Astrocyte (in vitro differentiated cells and primary cell): ENCODE measurements at regions not wholly inside any gene's neighbourhood (a gene's known extent, or its start where the extent isn't known, plus 50 kb on each side); places are given as distances from the start of the nearest gene placed in this dataset.
A peak's percentile ranks its signal among the peaks of the same experiment; 100 is the strongest.

ENCODE experiments used
- DNase-seq: peaks from one replicate; pipeline ENCODE4 v3.0.0-alpha.2; 2010; ENCODE audit warnings: low read depth
- FAIRE-seq: peaks from 2 replicates; lab custom pipeline; 2011; peaks lifted over from hg19 to GRCh38; lab: Jason Lieb, UNC
- H2AFZ ChIP-seq: 2 replicates; pipeline ENCODE4 v1.6.0; 2012; ENCODE audit warnings: low read depth, low read length, inconsistent platforms
- H3K27ac ChIP-seq: 2 replicates; pipeline ENCODE4 v1.5.1; 2011; ENCODE audit warnings: low read depth, low read length, inconsistent platforms
- H3K27me3 ChIP-seq: 2 replicates; pipeline ENCODE4 v1.6.0; 2011; ENCODE audit warnings: low read length, inconsistent platforms; ENCODE audit not compliant: insufficient read depth
- H3K36me3 ChIP-seq: 2 replicates; pipeline ENCODE4 v1.5.1; 2011; ENCODE audit warnings: low read length, inconsistent platforms; ENCODE audit not compliant: insufficient read depth
- H3K4me1 ChIP-seq: 2 replicates; pipeline ENCODE4 v1.5.1; 2011; ENCODE audit warnings: low read length, inconsistent platforms; ENCODE audit not compliant: insufficient read depth
- H3K4me2 ChIP-seq: 2 replicates; pipeline ENCODE4 v1.6.0; 2012; ENCODE audit warnings: low read length, inconsistent platforms
- H3K4me3 ChIP-seq: 2 replicates; pipeline ENCODE4 v1.5.1; 2011; ENCODE audit warnings: low read depth, mild to moderate bottlenecking, low read length, inconsistent platforms; ENCODE audit not compliant: insufficient read depth
- H3K79me2 ChIP-seq: 2 replicates; pipeline ENCODE4 v1.6.0; 2012; ENCODE audit warnings: mild to moderate bottlenecking, low read length, inconsistent platforms; ENCODE audit not compliant: insufficient read depth
- H3K9ac ChIP-seq: 2 replicates; pipeline ENCODE4 v1.6.0; 2012; ENCODE audit warnings: mild to moderate bottlenecking, low read length, inconsistent platforms
- H3K9me3 ChIP-seq: 2 replicates; pipeline ENCODE4 v1.5.1; 2012; ENCODE audit warnings: low read depth, mild to moderate bottlenecking, low read length, inconsistent platforms; ENCODE audit not compliant: insufficient read depth
- H4K20me1 ChIP-seq: 2 replicates; pipeline ENCODE4 v1.6.0; 2012; ENCODE audit warnings: low read length, inconsistent platforms; ENCODE audit not compliant: insufficient read depth
- H3K27ac Mint-ChIP-seq: one replicate; pipeline ENCODE4 v1.8.0; 2021; ENCODE audit warnings: mild to moderate bottlenecking, mixed read lengths; ENCODE audit not compliant: unreplicated experiment
- H3K27me3 Mint-ChIP-seq: one replicate; pipeline ENCODE4 v1.8.0; 2021; ENCODE audit warnings: low read depth, mixed read lengths; ENCODE audit not compliant: unreplicated experiment
- H3K36me3 Mint-ChIP-seq: one replicate; pipeline ENCODE4 v1.8.0; 2021; ENCODE audit warnings: low read depth, mixed read lengths; ENCODE audit not compliant: unreplicated experiment
- H3K4me1 Mint-ChIP-seq: one replicate; pipeline ENCODE4 v1.8.0; 2021; ENCODE audit warnings: low read depth, mixed read lengths; ENCODE audit not compliant: unreplicated experiment
- H3K4me3 Mint-ChIP-seq: one replicate; pipeline ENCODE4 v1.8.0; 2021; ENCODE audit warnings: mild to moderate bottlenecking, moderate library complexity, mixed read lengths; ENCODE audit not compliant: unreplicated experiment
- H3K9me3 Mint-ChIP-seq: one replicate; pipeline ENCODE4 v1.8.0; 2021; ENCODE audit warnings: mild to moderate bottlenecking, mixed read lengths; ENCODE audit not compliant: unreplicated experiment
- EZH2 ChIP-seq: IDR thresholded peaks from 2 replicates; pipeline ENCODE4 v1.6.1; 2012; ENCODE audit warnings: mild to moderate bottlenecking, low read length, inconsistent platforms; ENCODE audit not compliant: insufficient read depth
- TF ChIP-seq, protein P1 (sequence below): IDR thresholded peaks from 2 replicates; pipeline ENCODE4 v1.5.1; 2011; ENCODE audit warnings: low read depth, mild to moderate bottlenecking, inconsistent platforms, low read length, moderate library complexity; ENCODE audit not compliant: insufficient read depth

DNA sequence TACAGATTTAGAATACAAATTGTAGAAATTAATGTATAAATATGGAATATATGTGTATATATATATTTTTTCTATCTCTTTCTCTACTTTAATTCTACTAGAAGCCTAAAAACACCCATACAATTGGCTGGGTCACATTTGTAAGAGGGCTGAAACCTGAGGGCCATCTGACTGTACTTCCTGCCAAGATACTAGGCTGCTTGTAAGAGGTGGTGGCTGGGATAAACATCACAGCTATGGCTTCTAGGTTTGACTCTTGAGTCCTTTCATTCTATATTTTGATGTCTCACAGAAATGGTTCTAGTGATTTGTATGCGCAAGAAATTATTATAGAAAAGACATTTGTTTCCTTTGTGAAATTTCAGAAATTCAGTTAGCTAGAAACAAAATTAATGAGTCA is 1155.2 kb upstream of the B3GALT2 start:
- TF ChIP-seq EZH2 = no peak
- Mint-ChIP-seq H3K27me3 (no peaks in the 10 kb centered on the region), H3K4me1 (peaks cover 6% of the 10 kb centered on the region), H3K36me3 (no peaks in the 10 kb centered on the region), H3K9me3 (no peaks in the 10 kb centered on the region), H3K27ac (no peak overlapping the region), H3K4me3 (no peak overlapping the region)
- peaks cover 4% of the 10 kb centered on the region for H3K4me1 ChIP-seq
- H3K9me3 ChIP-seq = no peaks in the 10 kb centered on the region
- H3K4me3 ChIP-seq = no peak overlapping the region
- H3K79me2 ChIP-seq = no peaks in the 10 kb centered on the region
- H2AFZ ChIP-seq = no peak overlapping the region
- H3K36me3 ChIP-seq = no peaks in the 10 kb centered on the region
- no peak overlapping the region for H3K4me2 ChIP-seq
- H3K27ac ChIP-seq = no peak overlapping the region
- H4K20me1 ChIP-seq = no peaks in the 10 kb centered on the region
- DNase-seq = no peak
- H3K9ac ChIP-seq = no peak overlapping the region
- no peaks in the 10 kb centered on the region for H3K27me3 ChIP-seq
- no peak for FAIRE-seq

- no peak overlapping the region for H2AFZ ChIP-seq
- no peak overlapping the region for H3K27ac ChIP-seq
- no peak overlapping the region for H3K4me2 ChIP-seq
- Mint-ChIP-seq H3K36me3 (no peaks in the 10 kb centered on the region), H3K4me1 (peaks cover 6% of the 10 kb centered on the region), H3K27me3 (no peaks in the 10 kb centered on the region), H3K9me3 (no peaks in the 10 kb centered on the region), H3K4me3 (no peak overlapping the region), H3K27ac (no peak overlapping the region)
- DNase-seq (no peak), FAIRE-seq (no peak)
- H3K36me3 ChIP-seq = no peaks in the 10 kb centered on the region
- no peak overlapping the region for H3K4me3 ChIP-seq
- H3K9ac ChIP-seq = no peak overlapping the region
- no peaks in the 10 kb centered on the region for H3K79me2 ChIP-seq
- no peak for TF ChIP-seq EZH2
- TF ChIP-seq, protein P1, sequence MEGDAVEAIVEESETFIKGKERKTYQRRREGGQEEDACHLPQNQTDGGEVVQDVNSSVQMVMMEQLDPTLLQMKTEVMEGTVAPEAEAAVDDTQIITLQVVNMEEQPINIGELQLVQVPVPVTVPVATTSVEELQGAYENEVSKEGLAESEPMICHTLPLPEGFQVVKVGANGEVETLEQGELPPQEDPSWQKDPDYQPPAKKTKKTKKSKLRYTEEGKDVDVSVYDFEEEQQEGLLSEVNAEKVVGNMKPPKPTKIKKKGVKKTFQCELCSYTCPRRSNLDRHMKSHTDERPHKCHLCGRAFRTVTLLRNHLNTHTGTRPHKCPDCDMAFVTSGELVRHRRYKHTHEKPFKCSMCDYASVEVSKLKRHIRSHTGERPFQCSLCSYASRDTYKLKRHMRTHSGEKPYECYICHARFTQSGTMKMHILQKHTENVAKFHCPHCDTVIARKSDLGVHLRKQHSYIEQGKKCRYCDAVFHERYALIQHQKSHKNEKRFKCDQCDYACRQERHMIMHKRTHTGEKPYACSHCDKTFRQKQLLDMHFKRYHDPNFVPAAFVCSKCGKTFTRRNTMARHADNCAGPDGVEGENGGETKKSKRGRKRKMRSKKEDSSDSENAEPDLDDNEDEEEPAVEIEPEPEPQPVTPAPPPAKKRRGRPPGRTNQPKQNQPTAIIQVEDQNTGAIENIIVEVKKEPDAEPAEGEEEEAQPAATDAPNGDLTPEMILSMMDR = no peak
- no peaks in the 10 kb centered on the region for H3K9me3 ChIP-seq
- no peaks in the 10 kb centered on the region for H3K27me3 ChIP-seq
- no peaks in the 10 kb centered on the region for H4K20me1 ChIP-seq
- H3K4me1 ChIP-seq = peaks cover 4% of the 10 kb centered on the region
These were observed 1153.1 kb upstream of the B3GALT2 start for GRCh38 chr1:194339471-194339870.

DNA sequence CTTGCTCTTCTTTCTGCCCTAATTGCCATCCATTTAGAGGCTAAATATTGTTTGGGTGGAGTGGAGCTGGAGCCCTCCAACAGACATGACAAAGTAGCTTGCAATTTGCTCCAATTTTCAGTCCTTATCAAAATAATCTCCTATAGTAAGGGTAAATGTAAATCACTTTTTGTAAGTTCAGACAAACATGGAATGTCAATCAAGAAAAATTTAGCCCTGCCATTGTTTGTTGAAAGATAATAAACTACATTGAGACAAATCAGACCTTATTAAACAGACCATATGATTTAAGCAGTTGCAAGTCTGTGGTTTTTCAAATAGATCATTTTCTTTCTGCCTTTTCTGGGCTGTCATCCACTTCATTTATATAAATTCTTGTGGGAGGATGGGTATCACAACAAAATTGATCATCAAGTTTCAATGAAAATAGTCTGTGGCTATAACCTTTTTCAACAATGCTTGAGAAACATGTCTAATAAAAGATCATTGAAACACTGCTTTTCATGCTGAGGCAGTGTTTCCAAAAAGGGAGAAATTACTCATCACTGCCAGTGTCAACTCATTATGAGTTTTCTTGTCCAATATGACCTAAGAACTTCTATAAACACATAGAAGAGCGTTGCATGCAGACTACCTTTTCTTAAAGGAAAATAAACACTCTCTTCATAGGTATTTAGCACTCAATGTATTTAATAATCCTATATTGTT is 1152.0 kb upstream of the B3GALT2 start:
- H3K4me2 ChIP-seq = no peak overlapping the region
- H3K36me3 Mint-ChIP-seq = no peaks in the 10 kb centered on the region
- no peaks in the 10 kb centered on the region for H4K20me1 ChIP-seq
- H3K27ac Mint-ChIP-seq = peak overlapping the region; percentile 63
- DNase-seq (peak; percentile 24), FAIRE-seq (no peak)
- H3K79me2 ChIP-seq = no peaks in the 10 kb centered on the region
- H3K9ac ChIP-seq = no peak overlapping the region
- H3K27me3 Mint-ChIP-seq = no peaks in the 10 kb centered on the region
- H3K27ac ChIP-seq = no peak overlapping the region
- H3K4me3 Mint-ChIP-seq = no peak overlapping the region
- H3K4me1 ChIP-seq = peaks cover 4% of the 10 kb centered on the region
- peaks cover 6% of the 10 kb centered on the region for H3K4me1 Mint-ChIP-seq
- H3K4me3 ChIP-seq = no peak overlapping the region
- no peak for TF ChIP-seq EZH2
- TF ChIP-seq, protein P1 = no peak
- H3K27me3 ChIP-seq = no peaks in the 10 kb centered on the region
- no peaks in the 10 kb centered on the region for H3K9me3 ChIP-seq
- H2AFZ ChIP-seq = no peak overlapping the region
- H3K36me3 ChIP-seq = no peaks in the 10 kb centered on the region
- no peaks in the 10 kb centered on the region for H3K9me3 Mint-ChIP-seq
